Skeletal muscle satellite cell (primary cell): ENCODE measurements at regions not wholly inside any gene's neighbourhood (a gene's known extent, or its start where the extent isn't known, plus 50 kb on each side); places are given as distances from the start of the nearest gene placed in this dataset.
"Not testable (repeated sequence)": the region's sequence is repeated elsewhere in the genome, so short reads cannot be mapped to it uniquely, and the experiment has no call there.

ENCODE experiments used
- H3K27me3 ChIP-seq: 2 replicates; pipeline ENCODE4 v1.7.0; 2013; ENCODE audit warnings: low read length; ENCODE audit not compliant: control insufficient read depth, insufficient read depth
- H3K36me3 ChIP-seq: 2 replicates; pipeline ENCODE4 v1.7.0; 2013; ENCODE audit warnings: mild to moderate bottlenecking, control low read depth, low read length; ENCODE audit not compliant: insufficient read depth
- H3K4me1 ChIP-seq: 2 replicates; pipeline ENCODE4 v1.7.0; 2013; ENCODE audit warnings: low read length; ENCODE audit not compliant: control insufficient read depth, insufficient read depth
- H3K4me2 ChIP-seq: 2 replicates; pipeline ENCODE4 v1.7.0; 2013; ENCODE audit warnings: mild to moderate bottlenecking, low read length
- H3K4me3 ChIP-seq: 2 replicates; pipeline ENCODE4 v1.7.0; 2013; ENCODE audit warnings: low read length
- H3K9ac ChIP-seq: 2 replicates; pipeline ENCODE4 v1.7.0; 2013; ENCODE audit warnings: mild to moderate bottlenecking, low read depth, low read length, moderate library complexity
- H3K9me3 ChIP-seq: replicated peaks from 2 replicates; pipeline ENCODE4 v1.7.0; 2013; ENCODE audit warnings: mild to moderate bottlenecking, control low read depth, low read length

- H3K4me3 ChIP-seq = no peak overlapping the region
- H3K4me1 ChIP-seq = no peaks in the 10 kb centered on the region
- no peaks in the 10 kb centered on the region for H3K36me3 ChIP-seq
- H3K9me3 ChIP-seq = no peaks in the 10 kb centered on the region
- no peak overlapping the region for H3K9ac ChIP-seq
- no peaks in the 10 kb centered on the region for H3K27me3 ChIP-seq
- H3K4me2 ChIP-seq = no peak overlapping the region
These were observed 757.1 kb downstream of the DHX35 start for GRCh38 chr20:39719293-39719692.

GRCh38 chr20:39717936-39718335, 755.8 kb downstream of the DHX35 start:
- no peak overlapping the region for H3K4me3 ChIP-seq
- no peaks in the 10 kb centered on the region for H3K9me3 ChIP-seq
- H3K27me3 ChIP-seq = no peaks in the 10 kb centered on the region
- no peak overlapping the region for H3K4me2 ChIP-seq
- H3K36me3 ChIP-seq = no peaks in the 10 kb centered on the region
- H3K9ac ChIP-seq = no peak overlapping the region
- H3K4me1 ChIP-seq = no peaks in the 10 kb centered on the region

- Histone ChIP-seq H3K4me2 (no peak overlapping the region), H3K4me3 (no peak overlapping the region), H3K9ac (no peak overlapping the region), H3K27me3 (no peaks in the 10 kb centered on the region), H3K36me3 (no peaks in the 10 kb centered on the region), H3K9me3 (no peaks in the 10 kb centered on the region), H3K4me1 (no peaks in the 10 kb centered on the region)
These were observed 754.7 kb downstream of the DHX35 start for GRCh38 chr20:39716796-39717341.

GRCh38 chr20:39713076-39713840, 751.1 kb downstream of the DHX35 start:
- Histone ChIP-seq H3K27me3 (no peaks in the 10 kb centered on the region), H3K9ac (no peak overlapping the region), H3K4me1 (no peaks in the 10 kb centered on the region), H3K36me3 (no peaks in the 10 kb centered on the region), H3K4me2 (no peak overlapping the region), H3K9me3 (no peaks in the 10 kb centered on the region), H3K4me3 (no peak overlapping the region)

- no peaks in the 10 kb centered on the region for H3K4me1 ChIP-seq
- no peak overlapping the region for H3K4me3 ChIP-seq
- H3K36me3 ChIP-seq = no peaks in the 10 kb centered on the region
- no peaks in the 10 kb centered on the region for H3K27me3 ChIP-seq
- H3K9ac ChIP-seq = no peak overlapping the region
- no peaks in the 10 kb centered on the region for H3K9me3 ChIP-seq
- H3K4me2 ChIP-seq = no peak overlapping the region
These were observed 744.1 kb downstream of the DHX35 start for GRCh38 chr20:39706184-39706663.

- Histone ChIP-seq H3K9me3 (no peaks in the 10 kb centered on the region), H3K4me2 (no peak overlapping the region)
These were observed 742.9 kb downstream of the DHX35 start for GRCh38 chr20:39705032-39705431.

GRCh38 chr20:39703357-39703756, 741.2 kb downstream of the DHX35 start:
- not testable (repeated sequence) for H3K4me2 ChIP-seq, H3K27me3 ChIP-seq, H3K4me1 ChIP-seq, H3K4me3 ChIP-seq, H3K9ac ChIP-seq, H3K36me3 ChIP-seq, H3K9me3 ChIP-seq

More at GRCh38 chr20:39705032-39705431, 742.9 kb downstream of the DHX35 start:
- Histone ChIP-seq H3K9ac (no peak overlapping the region), H3K27me3 (no peaks in the 10 kb centered on the region), H3K4me3 (no peak overlapping the region), H3K4me1 (no peaks in the 10 kb centered on the region), H3K36me3 (no peaks in the 10 kb centered on the region)

- Histone ChIP-seq H3K36me3 (no peaks in the 10 kb centered on the region), H3K9ac (no peak overlapping the region), H3K4me3 (no peak overlapping the region), H3K27me3 (no peaks in the 10 kb centered on the region), H3K9me3 (no peaks in the 10 kb centered on the region), H3K4me1 (no peaks in the 10 kb centered on the region), H3K4me2 (no peak overlapping the region)
These were observed 740.7 kb downstream of the DHX35 start for GRCh38 chr20:39702701-39703349.

- Histone ChIP-seq H3K27me3 (no peaks in the 10 kb centered on the region), H3K9ac (no peak overlapping the region), H3K4me2 (no peak overlapping the region), H3K36me3 (no peaks in the 10 kb centered on the region), H3K4me1 (no peaks in the 10 kb centered on the region), H3K9me3 (no peaks in the 10 kb centered on the region), H3K4me3 (no peak overlapping the region)
These were observed 738.4 kb downstream of the DHX35 start for GRCh38 chr20:39700528-39700927.

- Histone ChIP-seq H3K36me3 (no peaks in the 10 kb centered on the region), H3K4me1 (no peaks in the 10 kb centered on the region), H3K4me2 (no peak overlapping the region), H3K9me3 (no peaks in the 10 kb centered on the region), H3K27me3 (no peaks in the 10 kb centered on the region), H3K4me3 (no peak overlapping the region), H3K9ac (no peak overlapping the region)
These were observed 737.1 kb downstream of the DHX35 start for GRCh38 chr20:39699166-39699725.

- no peaks in the 10 kb centered on the region for H3K36me3 ChIP-seq
- no peak overlapping the region for H3K4me3 ChIP-seq
- no peaks in the 10 kb centered on the region for H3K27me3 ChIP-seq
- H3K9ac ChIP-seq = no peak overlapping the region
- H3K9me3 ChIP-seq = no peaks in the 10 kb centered on the region
- H3K4me2 ChIP-seq = no peak overlapping the region
- no peaks in the 10 kb centered on the region for H3K4me1 ChIP-seq
These were observed 736.6 kb downstream of the DHX35 start for GRCh38 chr20:39698752-39699151.
